Ammon's horn (tissue), 1 donor: ENCODE measurements at regions not wholly inside any gene's neighbourhood (a gene's known extent, or its start where the extent isn't known, plus 50 kb on each side); places are given as distances from the start of the nearest gene placed in this dataset.
"Not testable (repeated sequence)": the region's sequence is repeated elsewhere in the genome, so short reads cannot be mapped to it uniquely, and the experiment has no call there.

ENCODE experiments used
- DNase-seq: peaks from one replicate; pipeline ENCODE4 v3.0.0-alpha.2; 2016; ENCODE audit warnings: low spot score

DNA sequence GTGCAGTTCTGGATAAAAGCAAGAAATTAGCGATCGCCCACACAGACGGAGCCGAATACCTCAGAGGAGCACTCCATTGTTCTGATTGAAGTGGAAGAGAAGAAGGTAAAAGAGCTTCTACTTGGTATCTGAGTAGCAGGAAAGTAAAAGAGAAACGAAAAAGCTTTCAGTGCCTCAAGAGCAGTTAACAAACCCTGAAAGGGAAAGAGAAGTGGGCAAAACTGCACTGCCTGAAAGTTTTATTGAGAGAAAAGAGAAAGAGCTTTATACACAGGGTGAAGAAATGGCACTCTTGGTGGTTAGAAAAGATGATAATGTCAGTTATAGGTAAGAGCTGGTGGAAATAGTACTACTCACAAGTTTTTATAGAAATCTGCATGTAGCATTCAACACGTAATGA lies 192.8 kb downstream of the CDCA7 start:
- DNase-seq = no peak

DNA sequence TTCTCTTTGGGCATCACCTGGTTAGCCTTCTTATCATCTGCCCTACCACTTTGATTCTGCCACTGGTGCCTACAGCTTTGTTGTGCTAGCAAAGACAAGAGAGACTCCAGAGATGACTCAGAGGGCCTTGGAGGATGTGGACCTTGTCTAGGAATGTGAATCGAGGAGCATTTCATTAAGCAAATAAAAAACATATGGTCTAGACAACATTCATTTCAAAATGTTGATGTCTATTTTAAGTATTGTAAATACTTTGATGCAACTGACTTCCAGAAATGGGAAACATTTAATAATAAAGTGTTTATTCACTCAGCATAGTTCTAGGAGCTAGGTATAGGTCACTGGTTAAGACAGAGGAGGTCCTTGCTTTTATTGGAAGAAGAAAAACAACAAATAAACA lies 195.5 kb downstream of the CDCA7 start:
- no peak for DNase-seq

DNA sequence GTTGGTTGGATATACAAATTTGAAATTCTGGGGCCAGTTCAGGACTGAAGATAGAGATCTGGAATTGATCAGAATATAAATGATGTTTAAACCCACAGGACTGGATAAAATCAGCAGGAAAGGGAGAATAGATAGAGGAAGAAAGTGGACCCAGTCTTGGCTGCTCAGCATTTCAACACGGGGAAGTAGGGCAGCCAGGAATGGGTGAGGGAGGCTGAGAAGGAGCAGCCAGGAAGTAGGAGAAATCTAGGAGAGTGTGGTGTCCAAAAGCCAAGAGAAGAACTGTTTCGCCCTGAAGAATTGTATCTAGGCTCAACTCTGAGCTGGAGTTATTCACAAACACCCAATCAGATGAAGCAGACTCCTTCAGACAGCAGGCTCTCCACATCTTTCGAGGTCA lies 197.9 kb downstream of the CDCA7 start:
- no peak for DNase-seq

DNA sequence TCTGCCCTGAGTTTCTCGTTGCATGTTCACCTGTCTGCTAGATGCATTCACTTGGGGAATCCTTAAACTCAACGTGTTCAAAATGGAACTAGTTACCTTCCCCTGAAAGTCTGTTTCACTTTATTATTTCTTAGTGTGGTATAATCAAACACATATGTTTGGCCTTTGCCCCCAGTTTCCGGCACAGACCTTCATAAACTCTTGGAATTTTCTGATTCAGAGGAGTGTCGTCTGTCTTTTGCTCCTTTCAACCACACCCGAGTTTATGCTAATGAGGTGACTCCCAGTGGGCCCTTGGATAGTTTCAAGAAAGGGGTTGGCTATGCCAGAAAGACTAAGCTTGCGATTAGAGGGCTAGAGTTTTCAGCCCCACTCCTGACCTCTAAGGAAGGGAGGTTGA lies 198.9 kb downstream of the CDCA7 start:
- DNase-seq = no peak

DNA sequence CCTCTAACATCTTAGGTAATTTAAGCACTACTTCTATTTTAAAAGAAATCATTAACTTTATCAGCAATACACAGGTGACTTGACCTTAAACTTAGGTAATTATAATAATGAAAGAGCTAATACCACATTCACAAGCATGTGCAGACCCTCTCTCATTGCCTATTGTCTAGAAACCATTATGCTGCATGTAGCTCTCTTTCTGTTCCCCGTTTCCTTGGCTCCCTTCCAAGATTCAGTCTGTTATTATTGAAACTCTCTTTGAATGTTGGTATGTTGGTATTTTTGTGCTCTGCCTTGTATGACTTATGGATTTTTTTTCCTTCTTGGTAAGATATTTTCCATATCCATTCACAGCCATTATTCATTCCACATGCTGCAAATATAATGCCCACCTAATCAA lies 201.2 kb downstream of the CDCA7 start:
- DNase-seq = peak; percentile 13

DNA sequence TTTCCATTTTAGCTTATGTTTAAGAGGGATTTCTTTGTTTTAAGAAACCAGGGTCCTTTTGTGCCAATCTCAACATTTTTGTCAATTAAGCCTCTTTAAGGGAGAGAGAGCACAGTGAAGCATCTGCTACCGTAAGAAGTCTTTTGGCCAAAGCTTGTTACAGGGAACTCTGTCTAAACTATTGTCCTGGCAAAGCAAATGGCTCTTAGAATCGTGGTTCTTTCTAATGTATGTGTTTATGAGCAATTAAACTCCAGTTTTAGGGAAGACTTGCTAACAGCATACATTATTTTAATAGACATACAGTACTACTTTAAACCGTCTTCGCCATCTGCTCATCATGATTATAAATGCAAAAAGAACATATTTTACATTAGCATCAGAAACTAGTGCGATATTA lies 202.1 kb downstream of the CDCA7 start:
- no peak for DNase-seq

DNA sequence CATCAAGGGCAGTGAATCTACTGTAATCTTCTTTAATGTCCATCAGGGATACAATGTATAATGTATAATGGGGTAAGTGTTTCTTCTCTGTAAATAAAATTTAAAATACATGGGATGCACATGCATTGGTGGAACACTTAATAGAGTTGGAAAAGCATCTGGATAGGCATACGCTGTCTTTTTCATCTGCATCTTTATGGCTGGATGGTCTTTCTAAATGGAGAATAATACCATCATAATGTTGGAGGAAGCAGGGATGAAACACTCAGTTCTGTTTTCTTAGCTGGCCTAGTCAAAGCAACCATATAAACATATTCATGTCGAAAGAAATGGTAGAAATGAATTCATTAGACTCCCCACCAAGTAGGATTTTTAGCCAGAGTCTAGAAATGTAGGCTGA lies 202.8 kb downstream of the CDCA7 start:
- no peak for DNase-seq

DNA sequence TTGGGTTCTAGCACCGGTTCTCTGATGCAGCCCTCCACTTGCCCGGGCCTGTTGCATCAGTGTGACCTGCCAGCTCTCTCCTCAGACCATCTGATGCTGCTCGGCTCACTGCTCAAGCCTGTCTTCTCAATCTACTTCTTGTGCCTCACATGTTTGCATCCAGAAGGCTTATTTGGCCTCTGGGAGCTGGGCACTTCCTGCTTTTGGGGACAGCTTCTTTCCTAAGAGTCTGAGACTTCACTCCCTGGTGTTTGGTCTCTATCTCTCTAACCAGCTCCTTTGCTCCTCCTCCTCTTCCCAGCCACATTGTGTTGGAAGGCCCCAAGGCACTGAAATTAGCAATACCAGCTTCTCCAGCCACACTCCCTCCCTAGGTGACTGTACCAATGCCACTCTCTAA lies 212.8 kb downstream of the CDCA7 start:
- DNase-seq = no peak

DNA sequence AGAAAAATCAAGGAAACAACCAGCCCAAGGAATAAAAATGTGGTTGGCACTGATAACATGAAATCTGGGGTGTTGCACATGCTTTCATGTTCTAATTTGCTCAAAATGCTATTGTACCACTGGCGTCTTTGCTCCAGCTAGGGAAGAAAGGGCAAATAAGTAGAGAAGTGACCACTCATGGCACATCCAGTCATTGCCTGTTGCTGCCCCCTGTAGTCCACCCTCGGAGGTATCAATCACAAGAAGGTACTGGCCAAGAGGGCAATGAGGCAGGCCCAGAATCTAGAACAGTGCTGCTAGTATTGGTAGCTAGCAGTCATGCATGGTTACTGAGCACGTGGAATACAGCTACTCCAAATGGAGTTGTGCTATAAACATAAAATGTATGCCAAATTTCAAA lies 213.4 kb downstream of the CDCA7 start:
- no peak for DNase-seq

DNA sequence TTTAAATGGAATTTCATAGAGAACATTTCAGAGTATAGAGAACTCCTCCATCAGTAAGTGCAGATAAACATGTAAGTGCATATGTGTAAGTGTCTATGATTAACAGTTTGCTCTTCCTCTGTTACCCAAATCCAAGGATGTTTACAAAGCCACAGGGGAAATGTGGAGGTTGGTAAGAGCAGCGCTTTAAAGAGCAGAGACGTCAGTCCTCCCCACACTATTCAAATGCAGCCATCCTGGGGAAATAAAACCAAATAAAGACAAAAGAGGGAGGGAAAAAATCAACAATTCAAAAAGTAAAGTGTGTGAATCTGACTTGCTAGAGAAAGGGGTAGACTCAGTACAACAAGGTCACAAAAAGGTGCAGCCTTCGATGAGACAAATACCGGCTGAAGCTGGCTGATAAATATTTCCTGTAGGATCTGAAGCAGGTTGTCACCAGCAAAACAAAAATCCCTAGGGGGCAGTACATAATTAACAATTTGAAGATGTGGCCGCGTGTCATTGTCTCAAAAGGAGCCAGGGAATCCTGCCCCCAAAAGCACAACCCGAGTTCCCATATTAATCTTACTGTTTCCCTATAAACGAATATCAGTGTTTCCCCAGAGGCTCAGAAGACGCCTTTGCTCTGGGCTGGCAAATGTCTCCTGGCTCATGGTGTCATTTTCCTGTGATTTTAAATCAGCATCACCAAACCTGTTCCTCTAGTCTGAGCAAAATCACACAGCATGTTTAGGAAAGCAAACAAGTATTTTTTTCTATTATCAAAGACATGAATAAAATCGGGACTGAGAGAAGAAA lies 216.5 kb downstream of the CDCA7 start:
- DNase-seq = peak; percentile 50

DNA sequence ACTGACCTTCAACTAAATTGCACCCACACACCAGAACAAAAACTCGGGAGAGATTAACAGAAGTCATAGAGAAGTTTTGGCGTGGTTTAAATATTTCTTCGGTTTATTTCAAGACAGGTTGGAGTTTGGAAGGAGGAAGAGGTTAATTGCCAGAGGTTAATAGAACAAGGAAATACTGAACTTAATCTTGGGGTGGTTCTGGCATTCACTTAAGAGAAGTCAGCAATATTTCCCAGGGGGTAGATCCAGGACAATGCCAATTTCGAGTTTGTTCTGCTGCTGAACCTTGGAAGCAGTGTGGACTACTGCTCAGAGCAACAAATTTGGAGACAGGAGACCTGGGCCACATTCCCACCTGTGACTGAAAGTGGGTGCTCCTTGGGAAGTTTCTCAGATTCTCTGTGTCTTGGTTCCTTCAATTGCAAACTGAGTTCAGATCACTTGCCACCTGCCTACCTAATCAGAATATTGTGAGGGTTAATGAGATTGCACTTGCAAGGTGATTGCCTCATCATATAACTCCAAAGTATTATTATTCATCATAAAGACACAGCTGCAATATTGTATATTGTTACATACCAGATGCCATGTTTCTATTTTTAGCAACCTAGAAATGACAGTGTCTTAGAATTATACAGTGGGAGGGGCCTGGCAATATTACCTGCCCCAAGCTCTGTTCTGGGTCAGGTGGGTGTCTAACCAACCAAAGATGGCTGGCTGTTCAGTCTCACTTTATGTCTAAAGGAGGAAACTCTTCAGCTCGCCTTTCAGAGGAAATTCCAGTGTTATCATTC lies 217.4 kb downstream of the CDCA7 start:
- DNase-seq = no peak

DNA sequence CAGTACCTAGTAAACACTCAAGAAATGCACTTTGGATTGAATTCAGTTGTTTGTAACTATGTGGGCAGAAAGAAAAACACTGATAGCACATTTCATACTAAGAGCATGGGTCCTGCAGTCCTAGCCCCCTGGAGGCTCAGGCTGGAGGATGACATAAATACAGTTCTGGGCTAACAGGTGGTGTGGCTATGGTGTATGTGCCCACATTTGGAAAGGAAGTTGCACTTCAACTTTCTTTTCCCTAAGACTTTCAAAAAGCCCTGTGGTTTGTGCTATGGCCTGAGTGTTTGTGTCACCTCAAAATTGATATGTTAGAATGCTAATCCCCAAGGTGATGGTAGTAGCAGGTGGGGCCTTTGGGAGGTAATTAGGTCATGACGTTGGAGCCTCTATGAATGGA lies 218.2 kb downstream of the CDCA7 start:
- no peak for DNase-seq

DNA sequence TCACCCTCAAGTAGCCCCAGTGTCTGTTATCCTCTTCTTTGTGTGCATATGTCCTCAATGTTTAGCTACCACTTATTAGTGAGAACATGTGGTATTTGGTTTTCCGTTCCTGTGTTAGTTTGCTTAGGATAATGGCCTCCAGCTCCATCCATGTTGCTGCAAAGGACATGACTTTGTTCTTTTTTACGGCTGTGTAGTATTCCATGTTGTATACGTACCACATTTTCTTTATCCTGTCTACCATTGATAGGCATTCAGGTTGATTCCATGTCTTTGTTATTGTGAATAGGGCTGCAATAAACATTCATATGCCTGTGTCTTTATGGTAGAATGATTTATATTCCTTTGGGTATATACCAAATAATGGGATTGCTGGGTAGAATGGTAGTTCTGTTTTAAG lies 219.1 kb downstream of the CDCA7 start:
- not testable (repeated sequence) for DNase-seq

DNA sequence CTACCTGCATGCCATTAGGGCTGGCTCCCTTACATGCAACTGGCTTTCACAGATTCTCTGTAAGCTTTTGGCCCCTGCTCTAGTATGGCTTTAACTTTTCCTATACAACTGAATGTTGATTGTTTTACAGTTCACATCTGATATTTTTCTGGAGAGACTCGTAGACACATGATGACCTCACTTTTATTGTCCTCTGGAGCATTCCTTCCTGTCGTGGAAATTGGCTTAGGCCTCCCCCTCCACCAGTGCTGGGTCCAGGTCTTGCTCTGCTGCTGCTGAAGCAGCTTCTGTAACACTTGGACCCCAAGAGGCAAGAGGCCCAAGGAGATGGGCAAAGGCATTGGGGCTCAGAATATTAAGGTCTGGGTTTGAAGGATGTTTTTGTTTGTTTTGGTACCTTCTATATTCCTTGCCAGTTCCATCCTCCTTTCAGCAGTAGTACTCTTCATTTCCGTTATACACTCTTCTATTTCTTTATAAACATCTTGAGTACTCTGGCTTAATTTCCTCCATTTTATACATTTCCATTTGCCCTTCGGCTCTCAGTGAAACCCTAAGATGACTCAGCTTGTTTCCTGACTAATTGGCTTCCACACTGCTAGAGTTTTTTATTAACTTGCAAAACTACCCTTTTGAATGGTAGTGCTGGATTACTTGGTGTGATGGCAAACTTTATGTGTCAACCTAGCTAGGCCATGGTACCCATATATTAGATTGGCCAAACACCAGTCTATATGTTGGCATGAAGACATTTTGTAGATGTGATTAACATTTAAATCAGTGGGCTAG lies 219.8 kb downstream of the CDCA7 start:
- no peak for DNase-seq

DNA sequence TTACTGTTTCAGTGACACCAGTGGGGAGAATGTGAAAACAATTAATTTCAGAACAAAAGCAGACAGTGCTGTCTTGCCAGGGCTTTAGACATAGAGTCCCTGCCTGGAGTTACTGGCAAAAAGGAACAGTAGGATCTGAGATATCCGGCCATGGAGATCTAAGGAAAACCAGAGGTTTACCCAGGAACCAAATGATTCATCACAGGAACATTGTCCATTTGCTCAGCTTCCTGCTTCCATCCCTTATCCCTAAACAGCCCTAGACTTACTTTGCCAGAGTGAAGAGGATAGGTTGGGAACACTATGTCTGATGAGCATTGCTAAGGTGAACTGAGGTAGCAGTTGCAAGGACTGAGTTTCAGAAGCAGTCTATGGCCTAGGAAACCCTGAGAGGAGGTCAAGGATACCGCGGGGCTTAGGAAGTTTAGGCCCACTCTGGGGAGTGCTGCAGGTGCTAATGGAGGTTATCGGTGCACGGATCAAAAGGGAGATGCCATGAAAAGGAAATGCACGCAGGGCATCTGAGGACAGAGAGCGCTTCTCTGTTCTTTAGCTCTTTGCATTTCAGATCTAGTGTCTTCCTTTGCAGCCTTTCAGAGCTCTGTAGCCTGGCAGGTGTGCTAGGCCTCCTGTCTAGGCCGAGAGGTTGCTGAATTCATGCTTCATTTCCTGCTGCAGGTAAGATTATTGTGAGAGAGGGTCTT lies 223.9 kb downstream of the CDCA7 start:
- no peak for DNase-seq

DNA sequence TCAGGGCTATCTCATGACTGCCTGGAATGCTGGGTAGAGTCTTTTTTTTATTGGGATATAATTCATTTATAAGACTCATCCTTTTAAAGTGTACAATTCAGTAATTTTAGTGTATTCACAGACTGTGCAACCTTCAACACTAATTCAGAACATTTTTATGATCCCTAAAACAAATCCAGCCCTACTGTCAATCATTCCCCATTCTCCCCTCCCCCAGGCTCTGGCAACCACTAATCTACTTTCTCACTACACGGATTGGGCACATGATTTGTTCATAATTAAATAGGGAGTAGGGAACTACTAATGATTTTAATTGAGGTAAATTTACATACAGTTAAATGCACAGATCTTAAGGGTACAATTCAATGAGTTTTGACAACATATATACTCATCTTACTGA lies 225.7 kb downstream of the CDCA7 start:
- DNase-seq = no peak

DNA sequence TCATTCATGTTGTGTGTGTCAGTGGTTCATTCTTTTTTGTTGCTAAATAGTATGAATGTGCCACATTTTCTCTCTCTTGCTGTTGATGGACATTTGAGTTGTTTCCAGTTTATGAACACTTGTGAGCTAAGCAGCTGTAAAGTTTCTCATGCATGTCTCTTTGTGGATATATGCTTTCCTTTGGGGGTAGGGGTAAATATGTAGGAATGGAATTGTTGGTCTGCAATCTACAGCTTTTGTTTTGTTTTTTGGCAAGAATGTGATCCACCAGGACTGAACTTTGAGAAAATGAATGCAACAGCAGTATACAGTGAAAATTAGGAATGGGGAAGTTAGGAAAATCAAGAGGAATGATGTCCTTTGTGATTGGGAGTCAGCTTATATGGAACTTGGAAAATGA lies 226.3 kb downstream of the CDCA7 start:
- DNase-seq = no peak

DNA sequence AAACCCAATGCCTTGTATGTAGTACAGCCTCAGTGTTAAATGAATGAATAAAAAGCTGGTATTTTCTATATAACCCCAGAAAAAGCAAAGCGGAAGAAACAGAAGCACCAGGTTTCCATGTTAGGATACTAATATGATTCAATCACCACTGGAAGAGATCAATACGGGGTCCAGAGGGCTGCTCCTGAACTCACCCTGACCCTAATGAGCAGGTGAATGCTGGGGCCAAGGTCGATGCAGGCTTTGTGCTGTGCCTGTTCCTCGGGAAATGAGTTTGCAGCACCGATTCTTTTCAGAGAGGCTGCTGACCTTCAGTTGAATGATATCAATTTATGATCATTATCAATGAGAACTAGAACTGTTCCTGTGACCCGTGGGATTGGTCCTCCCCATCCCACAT lies 228.5 kb downstream of the CDCA7 start:
- no peak for DNase-seq

DNA sequence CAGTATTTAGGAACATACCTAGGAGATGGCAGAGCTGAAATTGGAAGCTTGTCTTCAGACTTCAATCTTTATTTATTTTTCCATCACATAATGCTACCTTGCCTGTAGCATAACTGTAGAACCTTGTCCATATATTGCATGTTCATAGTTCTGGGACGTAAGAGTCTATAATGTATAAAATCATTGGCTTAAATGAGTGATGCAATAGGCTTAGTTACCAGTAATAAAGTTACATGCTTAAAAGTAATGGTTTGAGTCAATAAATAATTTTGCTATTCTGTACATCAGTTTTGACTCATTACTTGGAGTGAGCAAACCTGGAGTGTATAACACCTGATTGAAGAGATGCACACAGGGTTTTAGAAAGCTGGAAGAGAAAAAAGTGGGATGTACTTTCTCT lies 229.3 kb downstream of the CDCA7 start:
- no peak for DNase-seq

DNA sequence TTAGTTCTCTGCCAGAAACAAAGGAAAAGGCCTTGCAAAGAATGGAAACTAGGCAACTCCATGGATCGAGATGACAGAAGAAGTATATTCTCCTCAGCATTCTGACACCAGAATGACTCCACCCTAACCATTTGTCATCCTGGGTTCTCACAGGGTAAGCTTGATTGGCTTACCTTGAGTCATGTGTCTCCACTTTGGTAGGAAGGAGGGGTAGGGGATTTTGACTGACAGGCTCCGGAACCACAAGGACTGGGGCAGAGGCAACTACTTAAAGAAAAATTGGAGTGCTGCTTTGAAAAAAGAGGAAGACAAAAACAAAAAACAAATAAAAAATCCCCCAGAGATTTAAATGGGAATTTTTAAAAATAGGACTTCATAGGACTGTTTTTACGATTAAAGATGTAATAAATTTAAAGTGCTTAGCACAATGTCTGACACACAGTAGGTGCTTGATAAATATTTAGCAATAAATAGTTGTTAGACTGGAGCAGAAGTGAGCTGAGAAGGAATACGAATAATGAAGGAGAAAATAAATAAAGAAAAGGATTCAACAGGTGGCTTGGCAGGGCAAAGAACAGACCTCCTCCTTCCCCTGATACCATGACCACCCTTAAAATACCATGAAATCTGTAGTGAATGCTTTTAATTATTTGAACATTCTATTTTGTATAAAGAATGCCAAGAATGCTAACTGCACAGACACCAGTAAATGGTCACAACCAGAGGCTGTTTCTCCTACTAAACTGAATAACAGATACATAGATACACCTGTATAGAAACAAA lies 230.2 kb downstream of the CDCA7 start:
- DNase-seq = no peak

DNA sequence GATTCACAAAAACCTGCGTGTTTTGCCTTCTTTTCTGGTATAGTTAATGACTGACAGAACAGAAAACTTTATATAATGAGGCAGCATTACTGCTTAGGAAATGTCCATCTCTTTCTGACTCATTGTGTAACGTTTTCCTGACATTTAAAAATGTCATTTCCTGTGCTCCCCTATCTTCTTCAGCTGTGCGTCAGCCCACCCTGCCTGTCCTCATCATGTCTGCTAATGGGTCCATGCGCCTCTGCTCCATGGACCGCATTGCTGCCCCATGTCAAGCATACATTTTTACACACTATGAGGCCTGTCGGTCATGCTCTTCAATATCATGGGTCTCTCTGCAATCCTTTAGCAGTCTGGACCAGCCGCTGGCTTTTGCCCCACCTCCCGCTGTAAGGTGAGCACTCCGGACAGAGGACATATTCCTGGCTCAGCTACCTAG lies 234.3 kb downstream of the CDCA7 start:
- DNase-seq = no peak
